Ramos (cell line): ENCODE measurements at regions not wholly inside any gene's neighbourhood (a gene's known extent, or its start where the extent isn't known, plus 50 kb on each side); places are given as distances from the start of the nearest gene placed in this dataset.

Source experiments
- in situ Hi-C: fragments of 300-500 bp; cut with MboI; formaldehyde crosslinking; loops from one replicate; pipeline ENCODE4 v1.14.3; 2022; ENCODE audit warnings: low sequenced_read_pairs; ENCODE audit not compliant: unreplicated experiment

DNA sequence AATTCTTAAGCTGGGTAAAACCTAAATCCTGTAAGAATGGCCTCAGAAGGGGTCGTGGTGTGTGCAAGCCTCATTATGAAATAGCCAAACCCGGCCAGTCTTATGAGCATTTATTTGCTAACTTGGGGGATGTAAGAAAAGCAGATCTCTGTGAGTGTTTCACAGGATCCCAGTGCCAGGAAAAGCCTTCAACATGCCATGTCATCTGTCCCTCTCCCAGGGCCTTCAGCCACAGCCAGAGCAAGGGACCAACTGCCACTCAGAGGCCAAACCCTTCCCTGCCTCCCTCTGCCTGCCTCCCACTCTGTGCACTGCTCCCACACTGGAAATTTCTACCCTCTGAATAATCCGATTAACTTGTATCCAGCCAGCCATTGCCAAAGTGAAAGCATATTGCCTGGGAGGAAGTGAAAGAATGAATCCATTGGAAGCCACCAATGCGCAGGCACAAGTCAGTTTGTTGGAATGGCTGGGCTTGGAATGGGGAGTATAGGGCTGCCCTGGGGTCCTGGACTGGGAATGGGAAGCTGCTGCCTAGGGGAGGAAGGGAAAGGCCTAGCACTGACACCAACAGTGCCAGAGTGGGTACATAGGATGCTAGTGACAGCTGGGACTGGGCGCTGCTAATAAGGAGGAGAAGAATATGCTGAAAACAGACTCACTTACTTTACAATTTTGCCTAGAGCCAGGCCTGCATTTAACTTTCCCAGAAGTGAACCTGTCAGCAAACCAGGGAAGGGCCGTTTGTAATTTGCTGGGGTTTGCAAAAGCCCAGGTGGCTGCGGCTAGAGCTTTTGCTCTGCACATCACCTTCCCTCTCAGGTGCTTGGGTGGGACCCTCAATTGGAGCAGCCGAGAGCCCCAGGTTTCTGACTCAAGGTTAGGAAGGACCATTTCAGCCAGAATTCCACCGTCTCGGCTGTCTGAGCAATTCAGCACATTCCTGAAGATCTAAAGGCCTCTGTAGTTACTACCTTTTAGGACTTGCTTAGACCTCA is 146.6 kb upstream of the NCK2 start:
- in situ Hi-C loops, result no loop called here

GRCh38 chr2:105597011-105597805 is 147.5 kb upstream of the NCK2 start:
- in situ Hi-C loops, result no loop called here

DNA sequence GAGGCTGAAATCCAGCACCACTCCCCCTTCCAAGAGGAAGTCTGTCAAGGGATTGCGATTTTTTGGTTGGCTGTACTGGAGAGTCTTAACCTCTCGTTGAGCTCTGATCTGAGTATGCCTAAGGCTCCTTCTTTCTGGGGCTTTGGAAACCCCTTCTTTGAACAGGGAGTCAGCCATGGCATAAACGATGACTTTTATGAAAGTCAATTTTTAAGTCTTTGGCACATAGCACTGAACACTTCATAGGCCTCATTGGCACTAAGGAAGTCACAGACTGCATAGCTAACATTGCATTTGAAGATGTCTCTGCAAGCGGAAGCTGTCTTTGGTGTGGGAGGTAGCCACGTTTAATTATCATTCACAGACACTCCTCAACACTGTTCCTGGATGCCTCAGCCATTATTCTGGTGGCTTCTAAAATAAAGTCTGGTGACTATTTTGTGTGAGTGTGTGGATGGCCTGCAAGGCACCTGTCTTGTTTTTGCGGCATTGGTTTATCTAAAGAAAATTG is 148.2 kb upstream of the NCK2 start:
- in situ Hi-C loops, result no loop called here

GRCh38 chr2:105595536-105595935 is 149.2 kb upstream of the NCK2 start:
- in situ Hi-C loops, result no loop called here

DNA sequence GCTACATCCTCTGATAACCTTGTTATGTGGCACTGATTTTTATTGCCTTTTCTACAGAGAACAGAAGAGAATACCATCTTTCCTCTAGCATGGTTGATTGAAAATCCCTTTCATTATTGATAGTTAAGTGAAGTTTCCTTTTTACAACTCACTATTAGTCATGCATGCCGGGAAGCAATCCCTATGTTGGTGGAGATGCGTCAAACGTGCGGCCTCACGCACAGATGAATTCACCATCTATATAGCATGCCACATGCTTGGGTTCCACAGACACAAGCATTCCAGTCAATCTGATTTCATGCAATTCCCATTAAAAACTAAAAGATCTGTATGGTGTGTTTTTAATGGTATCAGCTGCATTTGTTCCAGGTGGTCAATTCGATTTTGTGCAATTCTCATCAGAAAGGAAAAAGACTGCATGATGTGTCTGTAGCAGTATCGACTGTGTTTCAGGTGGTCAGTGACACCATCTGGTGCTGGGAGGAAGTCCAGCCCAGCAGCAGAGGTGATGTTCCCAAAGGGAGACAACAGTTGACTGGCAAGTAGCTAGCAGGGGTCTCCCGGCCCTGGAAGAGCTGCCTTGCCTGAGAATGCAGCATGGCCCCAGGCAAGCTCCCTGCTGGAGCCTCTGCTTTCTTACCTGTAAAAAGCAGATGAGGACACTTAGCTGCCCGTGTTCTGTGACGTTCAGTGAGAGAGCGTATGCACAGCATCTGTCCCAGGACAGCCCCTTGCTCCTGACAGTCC is 151.3 kb upstream of the NCK2 start:
- in situ Hi-C loops, result no loop called here

GRCh38 chr2:105592288-105592687 is 152.4 kb upstream of the NCK2 start:
- in situ Hi-C loops, result no loop called here

GRCh38 chr2:105590780-105591660 is 153.7 kb upstream of the NCK2 start:
- in situ Hi-C loops, result no loop called here

DNA sequence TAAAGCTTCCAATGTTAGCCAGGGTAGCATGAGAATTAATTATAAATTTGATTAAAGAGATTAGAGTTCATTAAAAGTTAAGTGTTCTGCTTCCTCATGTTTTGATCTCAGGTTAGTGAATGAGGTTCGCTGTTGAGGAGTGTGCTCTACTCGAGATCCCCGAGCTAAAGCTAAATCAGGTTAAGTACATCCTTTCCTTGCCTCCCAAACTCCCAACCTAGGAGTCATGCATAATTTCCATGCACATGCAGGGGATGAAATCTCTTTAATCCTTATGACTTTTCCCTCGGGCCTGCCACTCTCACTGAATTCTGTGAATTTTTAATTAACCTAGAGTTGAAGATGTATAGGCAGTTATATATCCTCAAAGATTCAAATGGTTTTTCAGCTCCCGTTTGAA is 156.1 kb upstream of the NCK2 start:
- in situ Hi-C loops, result no loop called here

DNA sequence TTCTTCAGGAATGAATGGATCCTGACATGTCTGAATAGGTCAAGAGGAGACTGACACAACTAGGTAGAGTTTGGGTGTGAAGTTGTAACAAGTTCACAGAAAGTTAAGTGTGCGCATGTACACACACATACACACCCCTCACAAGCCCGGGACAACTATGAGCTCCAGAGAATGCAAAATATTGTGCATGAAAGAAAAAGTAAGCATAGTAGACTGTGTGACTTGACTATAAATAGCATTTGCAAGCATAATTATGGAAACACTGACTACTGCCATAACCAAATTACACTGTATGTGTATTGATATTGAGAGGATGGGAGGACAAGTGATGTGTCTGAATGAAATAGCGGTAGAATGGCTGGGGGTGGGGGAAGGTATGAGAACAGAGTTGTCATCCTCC is 157.1 kb upstream of the NCK2 start:
- in situ Hi-C loops, result no loop called here

- in situ Hi-C loops, result no loop called here
Measured at GRCh38 chr2:105584435-105585010, 160.2 kb upstream of the NCK2 start.

- in situ Hi-C loops, result no loop called here
Measured at GRCh38 chr2:105582952-105583660, 161.6 kb upstream of the NCK2 start.

- in situ Hi-C loops, result no loop called here
Measured at GRCh38 chr2:105581555-105581944, 163.2 kb upstream of the NCK2 start.

GRCh38 chr2:105580870-105581554 is 163.7 kb upstream of the NCK2 start:
- in situ Hi-C loops, result no loop called here

GRCh38 chr2:105580216-105580615 is 164.5 kb upstream of the NCK2 start:
- in situ Hi-C loops, result no loop called here

GRCh38 chr2:105578166-105578565 is 166.5 kb upstream of the NCK2 start:
- in situ Hi-C loops, result no loop called here

DNA sequence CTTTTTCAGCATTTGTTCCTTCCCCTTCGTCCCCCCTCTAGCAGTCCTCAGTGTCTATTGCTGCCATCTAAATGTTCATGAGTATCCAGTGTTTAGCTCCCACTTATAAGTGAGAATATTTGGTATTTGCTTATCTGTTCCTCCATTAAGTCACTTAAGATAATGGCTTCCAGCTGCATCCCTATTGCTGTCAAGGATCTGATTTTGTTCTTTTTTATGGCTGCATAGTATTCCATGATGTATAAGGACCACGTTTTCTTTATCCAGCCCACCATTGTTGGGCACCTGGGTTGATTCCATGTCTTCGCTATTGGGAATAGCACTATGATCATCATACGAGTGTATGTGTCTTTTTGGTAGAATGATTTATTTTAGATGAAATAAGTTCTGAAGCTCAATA is 166.9 kb upstream of the NCK2 start:
- in situ Hi-C loops, result no loop called here

- in situ Hi-C loops, result no loop called here
Measured at GRCh38 chr2:105576440-105577241, 168.1 kb upstream of the NCK2 start.
